ENCODE measurements at regions not wholly inside any gene's neighbourhood (a gene's known extent, or its start where the extent isn't known, plus 50 kb on each side); places are given as distances from the start of the nearest gene placed in this dataset.
"Not testable (repeated sequence)": the region's sequence is repeated elsewhere in the genome, so short reads cannot be mapped to it uniquely, and the experiment has no call there.

- not testable (repeated sequence) for DNase-seq (ENCODE audit: low read depth); H3K4me3 ChIP-seq (ENCODE audit: low read depth, low read length)
Measured at GRCh38 chr7:67338545-67338944, 341.9 kb downstream of the TYW1 start.

DNA sequence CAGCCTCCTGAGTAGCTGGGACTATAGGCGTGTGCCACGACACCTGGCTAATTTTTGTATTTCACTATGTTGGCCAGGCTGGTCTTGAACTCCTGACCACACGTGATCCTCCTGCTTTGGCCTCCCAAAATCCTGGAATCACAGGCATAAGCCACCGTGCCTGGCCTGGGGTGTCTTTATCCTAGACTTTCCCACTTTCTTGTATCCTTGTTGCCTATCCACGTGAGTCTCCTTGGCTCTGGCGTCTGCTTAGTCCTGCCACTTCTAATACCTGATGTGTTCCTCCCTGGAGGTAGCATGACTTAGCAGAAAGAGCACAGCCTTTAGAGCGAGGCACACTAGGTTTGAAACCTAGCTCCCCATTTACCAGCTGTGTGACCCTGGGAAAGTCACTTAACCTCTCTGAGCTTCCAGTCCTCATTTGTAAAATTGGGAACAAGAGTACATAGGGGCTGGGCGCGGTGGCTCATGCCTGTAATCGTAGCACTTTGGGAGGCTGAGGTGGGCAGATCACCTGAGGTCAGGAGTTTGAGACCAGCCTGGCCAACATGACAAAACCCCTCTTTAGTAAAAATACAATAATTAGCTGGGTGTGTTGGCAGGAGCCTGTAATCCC, 344.6 kb downstream of the TYW1 start:
- H3K4me3 ChIP-seq (ENCODE audit: low read depth, low read length) = no peak overlapping the region
- TF ChIP-seq, protein P1, sequence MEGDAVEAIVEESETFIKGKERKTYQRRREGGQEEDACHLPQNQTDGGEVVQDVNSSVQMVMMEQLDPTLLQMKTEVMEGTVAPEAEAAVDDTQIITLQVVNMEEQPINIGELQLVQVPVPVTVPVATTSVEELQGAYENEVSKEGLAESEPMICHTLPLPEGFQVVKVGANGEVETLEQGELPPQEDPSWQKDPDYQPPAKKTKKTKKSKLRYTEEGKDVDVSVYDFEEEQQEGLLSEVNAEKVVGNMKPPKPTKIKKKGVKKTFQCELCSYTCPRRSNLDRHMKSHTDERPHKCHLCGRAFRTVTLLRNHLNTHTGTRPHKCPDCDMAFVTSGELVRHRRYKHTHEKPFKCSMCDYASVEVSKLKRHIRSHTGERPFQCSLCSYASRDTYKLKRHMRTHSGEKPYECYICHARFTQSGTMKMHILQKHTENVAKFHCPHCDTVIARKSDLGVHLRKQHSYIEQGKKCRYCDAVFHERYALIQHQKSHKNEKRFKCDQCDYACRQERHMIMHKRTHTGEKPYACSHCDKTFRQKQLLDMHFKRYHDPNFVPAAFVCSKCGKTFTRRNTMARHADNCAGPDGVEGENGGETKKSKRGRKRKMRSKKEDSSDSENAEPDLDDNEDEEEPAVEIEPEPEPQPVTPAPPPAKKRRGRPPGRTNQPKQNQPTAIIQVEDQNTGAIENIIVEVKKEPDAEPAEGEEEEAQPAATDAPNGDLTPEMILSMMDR (conservative IDR thresholded peaks at IDR 0.05; ENCODE audit: low read depth, low read length) = no peak
- no peak for DNase-seq (ENCODE audit: low read depth)

DNA sequence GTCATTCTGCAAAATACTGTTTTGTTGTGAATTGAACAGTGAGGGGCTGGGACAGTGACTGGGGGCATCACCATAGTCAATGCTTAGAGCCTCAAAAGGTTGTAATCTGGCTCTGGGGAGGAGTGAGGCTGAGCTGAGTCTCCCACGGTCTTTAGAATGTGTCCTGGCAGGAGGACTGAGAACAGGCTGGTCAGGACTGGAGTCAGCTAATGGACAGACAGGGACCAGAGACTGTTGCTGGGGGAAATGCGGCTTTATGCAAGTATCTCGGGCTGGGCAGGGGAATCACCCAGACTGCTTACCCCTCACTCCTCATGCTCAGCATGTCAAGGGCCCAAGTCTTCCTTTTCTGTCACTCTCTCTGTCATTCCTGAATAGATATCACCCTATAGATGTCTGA, 346.5 kb downstream of the TYW1 start:
- no peak for DNase-seq (ENCODE audit: low read depth)
- H3K4me3 ChIP-seq (ENCODE audit: low read depth, low read length) = no peak overlapping the region
- TF ChIP-seq, protein P1 (conservative IDR thresholded peaks at IDR 0.05; ENCODE audit: low read depth, low read length) = no peak

DNA sequence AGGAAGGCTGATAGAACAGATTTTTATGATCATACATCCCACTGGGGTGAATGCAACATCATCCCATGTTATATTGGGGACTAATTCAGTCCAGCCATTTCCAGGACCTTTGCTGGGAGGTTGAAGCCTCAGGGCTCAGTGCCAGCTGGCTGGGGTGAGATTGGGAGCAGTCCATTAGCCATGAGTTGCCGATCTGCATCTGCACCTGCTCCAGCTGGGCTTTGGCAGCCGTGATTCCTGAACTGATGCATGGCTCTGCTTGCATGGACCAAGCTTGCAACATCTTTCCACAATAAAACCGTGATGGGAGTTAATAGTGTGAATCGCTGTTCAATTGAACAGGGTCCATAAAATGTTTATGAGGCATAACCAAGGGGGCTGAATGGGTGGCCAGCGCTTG, 346.9 kb downstream of the TYW1 start:
- no peak for DNase-seq (ENCODE audit: low read depth)
- TF ChIP-seq, protein P1 (conservative IDR thresholded peaks at IDR 0.05; ENCODE audit: low read depth, low read length) = no peak

GRCh38 chr7:67344481-67345193, 348.0 kb downstream of the TYW1 start:
- DNase-seq (ENCODE audit: low read depth) = no peak
- H3K4me3 ChIP-seq (ENCODE audit: low read depth, low read length) = no peak overlapping the region
- TF ChIP-seq, protein P1 (conservative IDR thresholded peaks at IDR 0.05; ENCODE audit: low read depth, low read length) = no peak

More for the DNA sequence above, 346.9 kb downstream of the TYW1 start:
- no peak overlapping the region for H3K4me3 ChIP-seq (ENCODE audit: low read depth, low read length)

- no peak for DNase-seq (ENCODE audit: low read depth)
- H3K4me3 ChIP-seq (ENCODE audit: low read depth, low read length) = no peak overlapping the region
- TF ChIP-seq, protein P1 (conservative IDR thresholded peaks at IDR 0.05; ENCODE audit: low read depth, low read length) = no peak
Measured at GRCh38 chr7:67346126-67346525, 349.5 kb downstream of the TYW1 start.

DNA sequence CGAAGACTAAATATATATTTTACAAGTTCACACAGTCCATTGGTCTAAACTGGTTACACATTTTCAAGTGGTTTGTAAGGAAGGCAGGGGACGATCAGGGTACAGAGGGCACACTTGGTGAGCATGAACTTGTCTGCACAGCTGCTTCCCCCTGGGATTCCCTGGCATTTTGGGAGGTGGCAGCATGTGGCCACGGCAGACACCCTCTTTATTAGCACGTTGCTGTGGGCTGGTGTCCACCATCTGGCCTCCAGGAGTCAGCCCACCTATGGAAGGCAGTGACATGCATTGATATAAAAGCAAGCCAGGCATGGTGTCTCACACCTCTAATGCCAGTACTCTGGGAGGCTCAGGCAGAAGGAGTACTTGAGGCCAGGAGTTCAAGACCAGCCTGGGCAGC, 350.2 kb downstream of the TYW1 start:
- H3K4me3 ChIP-seq (ENCODE audit: low read depth, low read length) = no peak overlapping the region
- DNase-seq (ENCODE audit: low read depth) = no peak
- TF ChIP-seq, protein P1 (conservative IDR thresholded peaks at IDR 0.05; ENCODE audit: low read depth, low read length) = no peak

Data from epithelial cell of proximal tubule (primary cell).